H1 (cell line): ENCODE measurements at regions not wholly inside any gene's neighbourhood (a gene's known extent, or its start where the extent isn't known, plus 50 kb on each side); places are given as distances from the start of the nearest gene placed in this dataset.

Experiments
- PHF8 ChIP-seq: fragments of 200-600 bp; sonication (generic); conservative IDR thresholded peaks from 2 replicates; pipeline ENCODE4 v1.7.1; 2012; ENCODE audit warnings: low read depth, mild to moderate bottlenecking, inconsistent platforms, low read length, moderate library complexity
- TF ChIP-seq, protein P1 (sequence below): IDR thresholded peaks from 2 replicates; pipeline ENCODE4 v1.6.1; 2011; ENCODE audit warnings: low read length, improper control_type of control experiment

DNA sequence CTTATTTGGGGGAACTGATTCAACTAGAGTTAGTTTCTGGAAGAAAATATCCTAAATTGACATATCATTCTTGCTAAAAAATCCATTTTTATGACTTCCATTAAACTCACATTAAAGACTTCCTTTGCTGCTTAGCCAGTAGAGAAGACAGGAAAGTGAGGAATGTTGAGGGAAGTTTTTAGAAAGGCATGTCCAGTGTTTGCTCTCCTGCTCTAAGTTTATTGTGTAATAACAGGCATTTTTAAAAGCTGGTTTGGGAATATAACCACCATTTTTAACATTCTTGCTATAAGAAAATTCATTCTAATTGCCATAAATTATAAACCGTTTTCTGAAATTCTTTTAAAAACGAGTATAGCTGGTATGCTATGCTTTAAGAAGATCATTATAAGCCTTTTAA lies 428.0 kb downstream of the RAP2B start (continued):
- TF ChIP-seq, protein P1, sequence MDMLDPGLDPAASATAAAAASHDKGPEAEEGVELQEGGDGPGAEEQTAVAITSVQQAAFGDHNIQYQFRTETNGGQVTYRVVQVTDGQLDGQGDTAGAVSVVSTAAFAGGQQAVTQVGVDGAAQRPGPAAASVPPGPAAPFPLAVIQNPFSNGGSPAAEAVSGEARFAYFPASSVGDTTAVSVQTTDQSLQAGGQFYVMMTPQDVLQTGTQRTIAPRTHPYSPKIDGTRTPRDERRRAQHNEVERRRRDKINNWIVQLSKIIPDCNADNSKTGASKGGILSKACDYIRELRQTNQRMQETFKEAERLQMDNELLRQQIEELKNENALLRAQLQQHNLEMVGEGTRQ = no peak
- no peak for TF ChIP-seq PHF8
- TF ChIP-seq, all 59 proteins: peak for 0
